Kidney (tissue), 13 donors: ENCODE measurements at regions not wholly inside any gene's neighbourhood (a gene's known extent, or its start where the extent isn't known, plus 50 kb on each side); places are given as distances from the start of the nearest gene placed in this dataset.

Experiments used
- DNase-seq, 5 donors: peaks; one replicate each; pipeline ENCODE4 v3.0.0-alpha.2; 2013 to 2020
- FAIRE-seq: peaks from 2 replicates; lab custom pipeline; 2012; peaks lifted over from hg19 to GRCh38; lab: Jason Lieb, UNC
- H3K27ac ChIP-seq, 2 donors: one replicate each; pipeline ENCODE4 v1.7.0; 2013; ENCODE audit warnings: low read depth in 2 of 2, low read length in 2 of 2, inconsistent platforms in 1 of 2
- H3K27me3 ChIP-seq: one replicate; pipeline ENCODE4 v1.7.1; 2013; ENCODE audit warnings: low read length, inconsistent platforms; ENCODE audit not compliant: control insufficient read depth, insufficient read depth
- H3K36me3 ChIP-seq, 3 donors: one replicate each; pipeline versions ENCODE4 v1.7.0 to v1.7.1; 2013; ENCODE audit warnings: low read length in 3 of 3, control low read depth in 1 of 3, inconsistent platforms in 1 of 3; ENCODE audit not compliant: insufficient read depth in 3 of 3, control insufficient read depth in 2 of 3
- H3K4me1 ChIP-seq, 3 donors: one replicate each; pipeline versions ENCODE4 v1.7.0 to v1.7.1; 2013; ENCODE audit warnings: low read length in 3 of 3, inconsistent platforms in 1 of 3, low read depth in 1 of 3; ENCODE audit not compliant: control insufficient read depth in 2 of 3, insufficient read depth in 2 of 3
- H3K4me3 ChIP-seq, 3 donors: one replicate each; pipeline versions ENCODE4 v1.7.0 to v1.8.1; 2013; ENCODE audit warnings: low read length in 3 of 3, control low read depth in 1 of 3, inconsistent platforms in 1 of 3
- H3K9ac ChIP-seq, 3 donors: one replicate each; pipeline versions ENCODE4 v1.7.0 to v1.7.1; 2013; ENCODE audit warnings: low read length in 3 of 3, control low read depth in 1 of 3, inconsistent platforms in 1 of 3
- H3K9me3 ChIP-seq, 3 donors: one replicate each; pipeline versions ENCODE4 v1.7.0 to v1.7.1; 2013; ENCODE audit warnings: low read length in 3 of 3, control low read depth in 1 of 3, inconsistent platforms in 1 of 3; ENCODE audit not compliant: control insufficient read depth in 2 of 3, insufficient read depth in 1 of 3
- CTCF ChIP-seq: IDR thresholded peaks from 3 replicates; pipeline ENCODE4 v1.5.1; 2012; ENCODE audit warnings: mild to moderate bottlenecking, moderate library complexity, borderline replicate concordance; ENCODE audit not compliant: insufficient read depth; ENCODE audit errors: extremely low read depth
- intact Hi-C: fragments of 100-400 bp; cut with DNase I; formaldehyde crosslinking; loops from one replicate; pipeline ENCODE4 v1.11.1; 2022
- donor health status: control.
- donor health status: control.
- donor health status: control.
- donor health status: control.
- donor health status: control.
- donor health status: DM: yes; HTN: yes; CAD: no.
- donor health status: Normal renal cell carcinoma (clear cell type).

GRCh38 chr3:180131169-180131568 lies 94.4 kb upstream of the PEX5L start:
- Histone ChIP-seq H3K9me3 (peaks cover 0 to 2% (median 0%) of the 10 kb centered on the region in 3 donors), H3K27ac (no peak overlapping the region), H3K9ac (no peak overlapping the region), H3K36me3 (no peaks in the 10 kb centered on the region), H3K4me1 (no peaks in the 10 kb centered on the region), H3K27me3 (no peaks in the 10 kb centered on the region), H3K4me3 (no peak overlapping the region)
- FAIRE-seq (no peak), DNase-seq (no peak)
- intact Hi-C loops: no loop called here
- TF ChIP-seq CTCF: no peak

- no peak overlapping the region for H3K4me3 ChIP-seq
- no peak overlapping the region for H3K27ac ChIP-seq
- no peaks in the 10 kb centered on the region for H3K9me3 ChIP-seq
- no peaks in the 10 kb centered on the region for H3K27me3 ChIP-seq
- no peaks in the 10 kb centered on the region for H3K4me1 ChIP-seq
- FAIRE-seq: no peak
- no peaks in the 10 kb centered on the region for H3K36me3 ChIP-seq
- TF ChIP-seq CTCF: no peak
- no peak for DNase-seq
- H3K9ac ChIP-seq: no peak overlapping the region
- intact Hi-C loops: no loop called here
Observed at GRCh38 chr3:180135101-180135500, 98.4 kb upstream of the PEX5L start.

GRCh38 chr3:180138871-180139270 lies 102.1 kb upstream of the PEX5L start:
- DNase-seq (no peak), FAIRE-seq (no peak)
- H3K9me3 ChIP-seq: no peaks in the 10 kb centered on the region
- intact Hi-C loops: no loop called here
- no peaks in the 10 kb centered on the region for H3K36me3 ChIP-seq
- H3K27me3 ChIP-seq: no peaks in the 10 kb centered on the region
- H3K4me3 ChIP-seq: no peak overlapping the region
- no peak overlapping the region for H3K27ac ChIP-seq
- TF ChIP-seq CTCF: no peak
- no peak overlapping the region for H3K9ac ChIP-seq
- H3K4me1 ChIP-seq: no peaks in the 10 kb centered on the region

DNA sequence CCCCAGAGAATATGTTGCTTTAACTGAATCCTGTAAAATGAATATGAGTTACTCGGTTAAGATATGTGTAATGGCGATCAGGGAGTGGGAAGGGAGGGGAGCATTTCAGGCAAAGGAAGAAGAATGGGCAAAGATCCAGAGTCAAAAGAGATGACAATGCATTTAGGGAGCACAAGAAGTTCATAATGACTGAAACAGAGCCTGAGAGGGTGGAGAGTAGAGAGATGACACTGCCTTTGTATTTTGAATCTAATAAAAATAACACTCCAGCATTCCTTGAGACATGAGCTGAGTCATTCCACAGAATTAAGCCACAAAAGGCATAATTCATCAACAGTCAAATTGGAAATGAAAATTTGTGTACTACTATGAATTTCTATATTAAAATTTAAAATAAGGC lies 105.3 kb upstream of the PEX5L start:
- no peak for FAIRE-seq
- no peak for TF ChIP-seq CTCF
- peaks cover 0 to 6% (median 0%) of the 10 kb centered on the region in 3 donors for H3K9me3 ChIP-seq

More for the DNA sequence above, 105.3 kb upstream of the PEX5L start:
- Histone ChIP-seq H3K9ac (no peak overlapping the region), H3K4me1 (no peaks in the 10 kb centered on the region), H3K4me3 (no peak overlapping the region), H3K27me3 (no peaks in the 10 kb centered on the region), H3K27ac (no peak overlapping the region), H3K36me3 (no peaks in the 10 kb centered on the region)
- DNase-seq: no peak
- intact Hi-C loops: no loop called here
